Esophagus (tissue), 2 donors: ENCODE measurements at regions not wholly inside any gene's neighbourhood (a gene's known extent, or its start where the extent isn't known, plus 50 kb on each side); places are given as distances from the start of the nearest gene placed in this dataset.

ENCODE experiments used
- H3K27ac ChIP-seq, 2 donors: one replicate each; pipeline ENCODE4 v1.5.1; 2013; ENCODE audit warnings: low read depth in 2 of 2, mild to moderate bottlenecking in 2 of 2, inconsistent platforms in 1 of 2, low read length in 1 of 2, moderate library complexity in 1 of 2
- H3K27me3 ChIP-seq, 2 donors: one replicate each; pipeline ENCODE4 v1.6.1; 2013; ENCODE audit warnings: low read length in 2 of 2, control low read depth in 1 of 2, mild to moderate bottlenecking in 1 of 2; ENCODE audit not compliant: insufficient read depth in 2 of 2, control insufficient read depth in 1 of 2
- H3K36me3 ChIP-seq, 2 donors: one replicate each; pipeline ENCODE4 v1.6.1; 2013; ENCODE audit warnings: low read length in 1 of 2; ENCODE audit not compliant: control insufficient read depth in 2 of 2, insufficient read depth in 2 of 2
- H3K4me1 ChIP-seq, 2 donors: one replicate each; pipeline ENCODE4 v1.6.1; 2013; ENCODE audit warnings: low read length in 1 of 2; ENCODE audit not compliant: control insufficient read depth in 2 of 2, insufficient read depth in 2 of 2
- H3K4me3 ChIP-seq, 2 donors: one replicate each; pipeline ENCODE4 v1.5.1; 2013; ENCODE audit warnings: low read length in 2 of 2, mild to moderate bottlenecking in 2 of 2, low read depth in 1 of 2, moderate library complexity in 1 of 2
- H3K9me3 ChIP-seq, 2 donors: one replicate each; pipeline ENCODE4 v1.6.1; 2013; ENCODE audit warnings: mild to moderate bottlenecking in 2 of 2, low read depth in 1 of 2, low read length in 1 of 2, moderate library complexity in 1 of 2; ENCODE audit not compliant: control insufficient read depth in 2 of 2, insufficient read depth in 1 of 2
- WGBS, 2 donors: extraction: QIAGEN DNeasy Blood & Tissue Kit; methylation state at CpG; one replicate each; pipeline ENCODE4 v1.1.7; 2013; 5-methylcytosine and 5-hydroxymethylcytosine counted together
- donor health status: healthy with polysubstance abuse.
- donor health status: Bipolar disorder and iron deficiency.

- Histone ChIP-seq H3K36me3 (no peaks in the 10 kb centered on the region), H3K27me3 (no peaks in the 10 kb centered on the region), H3K4me3 (no peak overlapping the region), H3K9me3 (no peaks in the 10 kb centered on the region), H3K4me1 (peaks cover 0 to 8% of the 10 kb centered on the region in 2 donors), H3K27ac (peak overlapping the region; percentile 51 to 53)
- 76 to 80% methylated on average over 6 of the region's 6 CpGs for WGBS, 2 donors
Measured at GRCh38 chr12:116389326-116389725, 111.8 kb upstream of the MED13L start.

- H3K4me1 ChIP-seq: peaks cover 0 to 8% of the 10 kb centered on the region in 2 donors
- no peak overlapping the region for H3K4me3 ChIP-seq
- H3K36me3 ChIP-seq: no peaks in the 10 kb centered on the region
- no peaks in the 10 kb centered on the region for H3K27me3 ChIP-seq
- no peaks in the 10 kb centered on the region for H3K9me3 ChIP-seq
- peak overlapping the region; percentile 51 to 53 for H3K27ac ChIP-seq
- WGBS, 2 donors: 15 to 25% methylated on average over 5 of the region's 5 CpGs
Measured at GRCh38 chr12:116389990-116390389, 112.5 kb upstream of the MED13L start.

- WGBS, 2 donors: 58 to 70% methylated on average over 6 of the region's 6 CpGs
- Histone ChIP-seq H3K4me3 (no peak overlapping the region), H3K36me3 (no peaks in the 10 kb centered on the region), H3K9me3 (no peaks in the 10 kb centered on the region), H3K4me1 (peaks cover 0 to 8% of the 10 kb centered on the region in 2 donors), H3K27me3 (no peaks in the 10 kb centered on the region), H3K27ac (peak overlapping the region in 1 of 2 donors; percentile 60)
Measured at GRCh38 chr12:116390401-116391335, 113.2 kb upstream of the MED13L start.

GRCh38 chr12:116391501-116391900 lies 114.0 kb upstream of the MED13L start:
- no peak overlapping the region for H3K27ac ChIP-seq
- 86 to 89% methylated on average over 3 of the region's 3 CpGs for WGBS, 2 donors
- no peaks in the 10 kb centered on the region for H3K27me3 ChIP-seq
- H3K4me1 ChIP-seq: peaks cover 0 to 8% of the 10 kb centered on the region in 2 donors
- no peaks in the 10 kb centered on the region for H3K36me3 ChIP-seq
- no peak overlapping the region for H3K4me3 ChIP-seq
- no peaks in the 10 kb centered on the region for H3K9me3 ChIP-seq

- 71 to 83% methylated on average over 6 of the region's 6 CpGs for WGBS, 2 donors
- no peak overlapping the region for H3K4me3 ChIP-seq
- no peaks in the 10 kb centered on the region for H3K9me3 ChIP-seq
- peaks cover 0 to 8% of the 10 kb centered on the region in 2 donors for H3K4me1 ChIP-seq
- H3K27ac ChIP-seq: no peak overlapping the region
- H3K36me3 ChIP-seq: no peaks in the 10 kb centered on the region
- no peaks in the 10 kb centered on the region for H3K27me3 ChIP-seq
Measured at GRCh38 chr12:116392061-116392460, 114.6 kb upstream of the MED13L start.

GRCh38 chr12:116393255-116393654 lies 115.8 kb upstream of the MED13L start:
- Histone ChIP-seq H3K9me3 (no peaks in the 10 kb centered on the region), H3K4me3 (no peak overlapping the region), H3K27me3 (no peaks in the 10 kb centered on the region), H3K27ac (no peak overlapping the region), H3K36me3 (no peaks in the 10 kb centered on the region), H3K4me1 (peaks cover 0 to 8% of the 10 kb centered on the region in 2 donors)
- 67 to 68% methylated on average over 10 of the region's 10 CpGs for whole genome bisulfite sequencing, 2 donors

- H3K27me3 ChIP-seq: no peaks in the 10 kb centered on the region
- H3K4me3 ChIP-seq: no peak overlapping the region
Measured at GRCh38 chr12:116393859-116394650, 116.6 kb upstream of the MED13L start.

GRCh38 chr12:116395396-116395795 lies 117.9 kb upstream of the MED13L start:
- H3K4me3 ChIP-seq: no peak overlapping the region
- H3K9me3 ChIP-seq: no peaks in the 10 kb centered on the region
- no peaks in the 10 kb centered on the region for H3K36me3 ChIP-seq
- no peak overlapping the region for H3K27ac ChIP-seq
- 25 to 31% methylated on average over 1 of the region's 1 CpG for WGBS, 2 donors
- H3K27me3 ChIP-seq: no peaks in the 10 kb centered on the region
- H3K4me1 ChIP-seq: peaks cover 0 to 3% of the 10 kb centered on the region in 2 donors

More at GRCh38 chr12:116393859-116394650, 116.6 kb upstream of the MED13L start:
- Histone ChIP-seq H3K36me3 (no peaks in the 10 kb centered on the region), H3K4me1 (peaks cover 0 to 8% of the 10 kb centered on the region in 2 donors), H3K9me3 (no peaks in the 10 kb centered on the region), H3K27ac (no peak overlapping the region)
- WGBS, 2 donors: 87 to 88% methylated on average over 14 of the region's 14 CpGs

- Histone ChIP-seq H3K27me3 (no peaks in the 10 kb centered on the region), H3K36me3 (no peaks in the 10 kb centered on the region), H3K4me1 (peaks cover 0 to 2% of the 10 kb centered on the region in 2 donors), H3K4me3 (no peak overlapping the region), H3K9me3 (no peaks in the 10 kb centered on the region), H3K27ac (no peak overlapping the region)
- WGBS, 2 donors: 39 to 51% methylated on average over 3 of the region's 3 CpGs
Measured at GRCh38 chr12:116397148-116397547, 119.7 kb upstream of the MED13L start.
